HepG2 (cell line): ENCODE measurements at regions not wholly inside any gene's neighbourhood (a gene's known extent, or its start where the extent isn't known, plus 50 kb on each side); places are given as distances from the start of the nearest gene placed in this dataset.

Experiments used
- ATAC-seq: fragments of 200-7000 bp; cut with Tn5 transposase; 3 replicates; pipeline ENCODE4 v1.9.1; 2020; ENCODE audit warnings: mild to moderate bottlenecking, moderate library complexity
- BruUV-seq: library from RNA; stranded (reverse); fragments of 400-500 nt; replicated peaks from 2 replicates; lab custom pipeline; 2021; lab: Mats Ljungman, UMichigan
- CTCF ChIA-PET: fragments of 300-600 bp; formaldehyde crosslinking; extraction: SDS; loops from one replicate; lab custom pipeline; 2021; ENCODE audit warnings: low total read pairs, inconsistent platforms, low intra/inter-chr PET ratio; lab: Yijun Ruan, JAX
- POLR2A ChIA-PET: fragments of 350-600 bp; sonication (Branson Sonifier 250); formaldehyde crosslinking; loops from one replicate; lab custom pipeline; 2020; ENCODE audit warnings: antibody characterized with exemption, inconsistent platforms; lab: Yijun Ruan, JAX
- DNase-seq: peaks from one replicate; pipeline ENCODE4 v3.0.0-alpha.2; 2015; ENCODE audit warnings: low spot score
- FAIRE-seq: peaks from 3 replicates; lab custom pipeline; 2011; peaks lifted over from hg19 to GRCh38; lab: Jason Lieb, UNC
- H2AFZ ChIP-seq: one replicate; pipeline ENCODE4 v1.6.1; 2011; ENCODE audit warnings: low read length, inconsistent platforms
- H3K27ac ChIP-seq: fragments of 300-600 bp; 3 replicates; pipeline ENCODE4 v1.8.0; 2011; ENCODE audit warnings: mixed run types, mild to moderate bottlenecking, mixed read lengths, low read length, inconsistent platforms; ENCODE audit not compliant: insufficient read depth; ENCODE audit errors: extremely low read length
- H3K27me3 ChIP-seq, 2 experiments: fragments of 200-600 bp in 1 of 2; 2 replicates in 1 of 2; 3 replicates in 1 of 2; pipeline versions ENCODE4 v1.6.0 to v1.8.0; 2011; ENCODE audit warnings: low read length in 2 of 2, mild to moderate bottlenecking in 2 of 2, moderate library complexity in 2 of 2, inconsistent platforms in 1 of 2; ENCODE audit not compliant: insufficient read depth in 2 of 2, control insufficient read depth in 1 of 2
- H3K36me3 ChIP-seq, 2 experiments: fragments of 200-600 bp in 1 of 2; replicated peaks in 1 of 2; 2 replicates in 1 of 2; 3 replicates in 1 of 2; pipeline versions ENCODE4 v1.5.1 to v1.8.0; 2011; ENCODE audit warnings: low read length in 2 of 2, inconsistent platforms in 1 of 2; ENCODE audit not compliant: insufficient read depth in 2 of 2, control insufficient read depth in 1 of 2
- H3K4me1 ChIP-seq: 2 replicates; pipeline ENCODE4 v1.5.1; 2012; ENCODE audit warnings: low read length, inconsistent platforms; ENCODE audit not compliant: insufficient read depth
- H3K4me2 ChIP-seq: 2 replicates; pipeline ENCODE4 v1.6.0; 2011; ENCODE audit warnings: low read depth, low read length, inconsistent platforms
- H3K4me3 ChIP-seq, 3 experiments: fragments of 200-600 bp in 1 of 3; sonication (generic), shearing (Covaris generic) in 1 of 3; replicated peaks in 1 of 3; 2 replicates each; pipeline ENCODE4 v1.5.1; 2011 to 2016; ENCODE audit warnings: low read length in 3 of 3, inconsistent platforms in 2 of 3, low read depth in 2 of 3, mild to moderate bottlenecking in 2 of 3, control low read depth in 1 of 3, mixed read lengths in 1 of 3; ENCODE audit not compliant: insufficient read depth in 1 of 3
- H3K79me2 ChIP-seq: one replicate; pipeline ENCODE4 v1.6.1; 2011; ENCODE audit warnings: low read length, inconsistent platforms; ENCODE audit not compliant: insufficient read depth
- H3K9ac ChIP-seq: 2 replicates; pipeline ENCODE4 v1.6.0; 2011; ENCODE audit warnings: mild to moderate bottlenecking, low read depth, low read length, inconsistent platforms; ENCODE audit not compliant: insufficient read depth
- H3K9me3 ChIP-seq: 2 replicates; pipeline ENCODE4 v1.5.1; 2012; ENCODE audit warnings: mild to moderate bottlenecking, low read length
- H4K20me1 ChIP-seq: 2 replicates; pipeline ENCODE4 v1.6.0; 2011; ENCODE audit warnings: inconsistent platforms, mild to moderate bottlenecking, low read length, moderate library complexity; ENCODE audit not compliant: insufficient read depth
- BCL6 ChIP-seq: IDR thresholded peaks from 2 replicates; pipeline ENCODE4 v1.6.1; 2016; ENCODE audit warnings: missing genetic modification reagents, missing compliant biosample characterization
- SP140L ChIP-seq: sonication (generic); formaldehyde crosslinking; IDR thresholded peaks from 2 replicates; pipeline ENCODE4 v1.4.0; 2020; ENCODE audit warnings: missing genetic modification reagents, borderline replicate concordance
- ZNF33B ChIP-seq: sonication (generic); formaldehyde crosslinking; IDR thresholded peaks from 2 replicates; pipeline ENCODE4 v1.5.1; 2020; ENCODE audit warnings: mild to moderate bottlenecking, missing genetic modification reagents
- ZNF441 ChIP-seq: sonication (generic); formaldehyde crosslinking; IDR thresholded peaks from 2 replicates; pipeline ENCODE4 v1.7.0; 2021; ENCODE audit warnings: missing genetic modification reagents, borderline replicate concordance
- WGBS: methylation state at CpG from one replicate; pipeline ENCODE4 v1.1.6; 2017; ENCODE audit warnings: low lambda C conversion rate; 5-methylcytosine and 5-hydroxymethylcytosine counted together
- in situ Hi-C: cut with HindIII; loops from 2 replicates; pipeline ENCODE4 v1.10.0; 2017; ENCODE audit warnings: low pct_unique_long_range_greater_than_20kb; ENCODE audit not compliant: extremely low pct_ligation_motif_present
- intact Hi-C: fragments of 100-400 bp; cut with micrococcal nuclease; formaldehyde crosslinking; loops from one replicate; pipeline ENCODE4 v1.10.0; 2022; ENCODE audit not compliant: unreplicated experiment
- TF ChIP-seq, protein P1 (sequence below): sonication (generic); formaldehyde crosslinking; IDR thresholded peaks from 2 replicates; pipeline ENCODE4 v1.4.0; 2020; ENCODE audit warnings: missing genetic modification reagents
- TF ChIP-seq, protein P2 (sequence below), 2 experiments: fragments of 450-650 bp in 1 of 2; sonication (generic) in 1 of 2; formaldehyde crosslinking in 1 of 2; IDR thresholded peaks; 2 replicates each; pipeline versions ENCODE4 v1.6.1 to v1.8.0; 2016 to 2022; ENCODE audit warnings: antibody characterized with exemption in 1 of 2, mild to moderate bottlenecking in 1 of 2, missing genetic modification reagents in 1 of 2

DNA sequence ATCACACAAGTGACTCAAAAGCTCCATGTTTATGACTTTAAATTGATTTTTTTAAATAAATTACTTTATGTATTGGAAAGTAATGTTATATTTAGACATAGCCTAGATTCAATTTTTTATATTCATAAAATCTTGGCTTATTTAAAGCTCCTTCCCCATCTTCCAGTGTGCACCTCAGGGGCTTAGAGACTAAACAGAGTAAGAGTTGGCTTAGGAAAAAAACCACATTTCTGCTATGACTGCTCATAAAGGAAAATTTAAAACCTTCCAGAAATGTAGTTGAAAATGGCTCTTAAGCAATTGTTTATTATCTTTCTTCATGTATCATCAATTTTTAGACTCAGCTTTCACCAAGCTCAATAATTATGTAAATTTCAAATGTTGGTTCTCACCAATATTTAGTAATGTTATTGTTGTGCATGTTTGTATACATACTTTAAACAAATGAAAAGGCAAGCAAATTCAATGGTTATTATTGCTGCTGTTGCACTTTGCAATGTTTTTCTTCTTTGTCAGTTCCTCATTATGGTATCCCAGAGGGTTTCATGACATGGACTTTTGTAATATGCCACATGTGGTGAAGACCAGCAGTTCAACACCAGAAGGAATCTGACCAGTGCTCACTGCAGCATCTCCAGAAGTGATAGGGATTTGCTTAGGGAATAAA is 700.1 kb upstream of the ANKRD30A start:
- H3K27ac ChIP-seq = no peak overlapping the region
- no peak for TF ChIP-seq ZNF33B (CRISPR knock-in tag)
- TF ChIP-seq SP140L (CRISPR knock-in tag) = no peak
- no peaks in the 10 kb centered on the region for H3K36me3 ChIP-seq
- in situ Hi-C loops = no loop called here
- intact Hi-C loops = no loop called here
- H3K4me1 ChIP-seq = no peaks in the 10 kb centered on the region
- POLR2A ChIA-PET = no interaction called here
- ATAC-seq (no peak), FAIRE-seq (no peak), DNase-seq (no peak)
- H3K79me2 ChIP-seq = no peaks in the 10 kb centered on the region
- BruUV-seq = no TSS peak
- H3K4me2 ChIP-seq = no peak overlapping the region
- H3K9ac ChIP-seq = no peak overlapping the region
- no peaks in the 10 kb centered on the region for H4K20me1 ChIP-seq
- H2AFZ ChIP-seq = no peak overlapping the region
- H3K27me3 ChIP-seq = no peaks in the 10 kb centered on the region
- H3K9me3 ChIP-seq = no peaks in the 10 kb centered on the region
- H3K4me3 ChIP-seq = no peak overlapping the region
- CTCF ChIA-PET = no interaction called here

DNA sequence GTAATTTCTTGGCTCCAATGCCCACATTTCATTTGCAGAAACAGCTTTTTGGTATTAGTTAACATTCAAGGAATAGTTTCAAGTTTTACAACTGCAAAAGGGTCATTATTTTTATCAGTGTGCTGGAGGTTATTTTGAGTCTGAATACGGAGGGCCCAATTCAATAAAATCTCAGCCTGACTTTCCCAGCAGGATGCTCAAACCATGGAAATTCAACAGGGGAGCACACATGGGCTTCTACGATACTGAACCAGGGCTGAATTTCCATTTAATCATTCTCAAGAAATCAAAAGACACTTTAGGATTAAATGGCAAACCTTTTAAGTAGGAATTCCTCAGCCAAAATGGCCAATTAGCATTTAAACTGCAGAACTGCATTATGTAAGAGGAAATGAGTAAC is 700.9 kb upstream of the ANKRD30A start:
- DNase-seq (no peak), ATAC-seq (no peak), FAIRE-seq (no peak)
- no peaks in the 10 kb centered on the region for H3K27me3 ChIP-seq
- H4K20me1 ChIP-seq = no peaks in the 10 kb centered on the region
- BruUV-seq = no TSS peak
- ChIA-PET POLR2A (no interaction called here), CTCF (no interaction called here)
- H3K9me3 ChIP-seq = no peaks in the 10 kb centered on the region
- intact Hi-C loops = no loop called here
- no peak overlapping the region for H3K4me3 ChIP-seq
- no peaks in the 10 kb centered on the region for H3K36me3 ChIP-seq
- H3K9ac ChIP-seq = no peak overlapping the region
- in situ Hi-C loops = no loop called here
- H3K27ac ChIP-seq = no peak overlapping the region
- H2AFZ ChIP-seq = no peak overlapping the region
- 2% methylated on average over 2 of the region's 2 CpGs for WGBS
- no peaks in the 10 kb centered on the region for H3K4me1 ChIP-seq
- no peaks in the 10 kb centered on the region for H3K79me2 ChIP-seq
- no peak overlapping the region for H3K4me2 ChIP-seq
- TF ChIP-seq ZNF441 (CRISPR knock-in tag) = no peak
- TF ChIP-seq, protein P1, sequence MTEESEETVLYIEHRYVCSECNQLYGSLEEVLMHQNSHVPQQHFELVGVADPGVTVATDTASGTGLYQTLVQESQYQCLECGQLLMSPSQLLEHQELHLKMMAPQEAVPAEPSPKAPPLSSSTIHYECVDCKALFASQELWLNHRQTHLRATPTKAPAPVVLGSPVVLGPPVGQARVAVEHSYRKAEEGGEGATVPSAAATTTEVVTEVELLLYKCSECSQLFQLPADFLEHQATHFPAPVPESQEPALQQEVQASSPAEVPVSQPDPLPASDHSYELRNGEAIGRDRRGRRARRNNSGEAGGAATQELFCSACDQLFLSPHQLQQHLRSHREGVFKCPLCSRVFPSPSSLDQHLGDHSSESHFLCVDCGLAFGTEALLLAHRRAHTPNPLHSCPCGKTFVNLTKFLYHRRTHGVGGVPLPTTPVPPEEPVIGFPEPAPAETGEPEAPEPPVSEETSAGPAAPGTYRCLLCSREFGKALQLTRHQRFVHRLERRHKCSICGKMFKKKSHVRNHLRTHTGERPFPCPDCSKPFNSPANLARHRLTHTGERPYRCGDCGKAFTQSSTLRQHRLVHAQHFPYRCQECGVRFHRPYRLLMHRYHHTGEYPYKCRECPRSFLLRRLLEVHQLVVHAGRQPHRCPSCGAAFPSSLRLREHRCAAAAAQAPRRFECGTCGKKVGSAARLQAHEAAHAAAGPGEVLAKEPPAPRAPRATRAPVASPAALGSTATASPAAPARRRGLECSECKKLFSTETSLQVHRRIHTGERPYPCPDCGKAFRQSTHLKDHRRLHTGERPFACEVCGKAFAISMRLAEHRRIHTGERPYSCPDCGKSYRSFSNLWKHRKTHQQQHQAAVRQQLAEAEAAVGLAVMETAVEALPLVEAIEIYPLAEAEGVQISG (CRISPR knock-in tag) = no peak
- TF ChIP-seq BCL6 (CRISPR knock-in tag) = no peak
- TF ChIP-seq, protein P2, sequence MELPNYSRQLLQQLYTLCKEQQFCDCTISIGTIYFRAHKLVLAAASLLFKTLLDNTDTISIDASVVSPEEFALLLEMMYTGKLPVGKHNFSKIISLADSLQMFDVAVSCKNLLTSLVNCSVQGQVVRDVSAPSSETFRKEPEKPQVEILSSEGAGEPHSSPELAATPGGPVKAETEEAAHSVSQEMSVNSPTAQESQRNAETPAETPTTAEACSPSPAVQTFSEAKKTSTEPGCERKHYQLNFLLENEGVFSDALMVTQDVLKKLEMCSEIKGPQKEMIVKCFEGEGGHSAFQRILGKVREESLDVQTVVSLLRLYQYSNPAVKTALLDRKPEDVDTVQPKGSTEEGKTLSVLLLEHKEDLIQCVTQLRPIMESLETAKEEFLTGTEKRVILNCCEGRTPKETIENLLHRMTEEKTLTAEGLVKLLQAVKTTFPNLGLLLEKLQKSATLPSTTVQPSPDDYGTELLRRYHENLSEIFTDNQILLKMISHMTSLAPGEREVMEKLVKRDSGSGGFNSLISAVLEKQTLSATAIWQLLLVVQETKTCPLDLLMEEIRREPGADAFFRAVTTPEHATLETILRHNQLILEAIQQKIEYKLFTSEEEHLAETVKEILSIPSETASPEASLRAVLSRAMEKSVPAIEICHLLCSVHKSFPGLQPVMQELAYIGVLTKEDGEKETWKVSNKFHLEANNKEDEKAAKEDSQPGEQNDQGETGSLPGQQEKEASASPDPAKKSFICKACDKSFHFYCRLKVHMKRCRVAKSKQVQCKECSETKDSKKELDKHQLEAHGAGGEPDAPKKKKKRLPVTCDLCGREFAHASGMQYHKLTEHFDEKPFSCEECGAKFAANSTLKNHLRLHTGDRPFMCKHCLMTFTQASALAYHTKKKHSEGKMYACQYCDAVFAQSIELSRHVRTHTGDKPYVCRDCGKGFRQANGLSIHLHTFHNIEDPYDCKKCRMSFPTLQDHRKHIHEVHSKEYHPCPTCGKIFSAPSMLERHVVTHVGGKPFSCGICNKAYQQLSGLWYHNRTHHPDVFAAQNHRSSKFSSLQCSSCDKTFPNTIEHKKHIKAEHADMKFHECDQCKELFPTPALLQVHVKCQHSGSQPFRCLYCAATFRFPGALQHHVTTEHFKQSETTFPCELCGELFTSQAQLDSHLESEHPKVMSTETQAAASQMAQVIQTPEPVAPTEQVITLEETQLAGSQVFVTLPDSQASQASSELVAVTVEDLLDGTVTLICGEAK (IDR thresholded peaks at IDR 0.05) = no peak
- TF ChIP-seq, protein P2 (CRISPR knock-in tag; IDR thresholded peaks at IDR 0.05) = no peak
